Adrenal gland (tissue), 5 donors: ENCODE measurements at regions not wholly inside any gene's neighbourhood (a gene's known extent, or its start where the extent isn't known, plus 50 kb on each side); places are given as distances from the start of the nearest gene placed in this dataset.

Experiments
- POLR2A ChIP-seq, 2 donors: fragments of 450-650 bp; IDR thresholded peaks; one replicate each; pipeline ENCODE4 v1.6.1; 2017; ENCODE audit warnings: antibody characterized with exemption in 2 of 2, mild to moderate bottlenecking in 2 of 2, moderate library complexity in 1 of 2
- TF ChIP-seq, protein P1 (sequence below), 6 experiments: fragments of 450-650 bp in 4 of 6; fragments of 200-600 bp in 2 of 6; sonication (generic) in 1 of 6; IDR thresholded peaks; 1 replicate in 5 of 6; 2 replicates in 1 of 6; pipeline versions ENCODE4 v1.5.1 to v1.8.0; 2016 to 2021; ENCODE audit warnings: antibody characterized with exemption in 6 of 6, mild to moderate bottlenecking in 2 of 6, moderate library complexity in 1 of 6
- donor health status: DM: no; HTN: no; CAD: no.

- TF ChIP-seq, protein P1, sequence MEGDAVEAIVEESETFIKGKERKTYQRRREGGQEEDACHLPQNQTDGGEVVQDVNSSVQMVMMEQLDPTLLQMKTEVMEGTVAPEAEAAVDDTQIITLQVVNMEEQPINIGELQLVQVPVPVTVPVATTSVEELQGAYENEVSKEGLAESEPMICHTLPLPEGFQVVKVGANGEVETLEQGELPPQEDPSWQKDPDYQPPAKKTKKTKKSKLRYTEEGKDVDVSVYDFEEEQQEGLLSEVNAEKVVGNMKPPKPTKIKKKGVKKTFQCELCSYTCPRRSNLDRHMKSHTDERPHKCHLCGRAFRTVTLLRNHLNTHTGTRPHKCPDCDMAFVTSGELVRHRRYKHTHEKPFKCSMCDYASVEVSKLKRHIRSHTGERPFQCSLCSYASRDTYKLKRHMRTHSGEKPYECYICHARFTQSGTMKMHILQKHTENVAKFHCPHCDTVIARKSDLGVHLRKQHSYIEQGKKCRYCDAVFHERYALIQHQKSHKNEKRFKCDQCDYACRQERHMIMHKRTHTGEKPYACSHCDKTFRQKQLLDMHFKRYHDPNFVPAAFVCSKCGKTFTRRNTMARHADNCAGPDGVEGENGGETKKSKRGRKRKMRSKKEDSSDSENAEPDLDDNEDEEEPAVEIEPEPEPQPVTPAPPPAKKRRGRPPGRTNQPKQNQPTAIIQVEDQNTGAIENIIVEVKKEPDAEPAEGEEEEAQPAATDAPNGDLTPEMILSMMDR (IDR thresholded peaks at IDR 0.05): no peak
- no peak for TF ChIP-seq POLR2A (IDR thresholded peaks at IDR 0.05)
These were observed 102.6 kb downstream of the ESM1 start for GRCh38 chr5:54882841-54883240.
